ENCODE measurements at regions not wholly inside any gene's neighbourhood (a gene's known extent, or its start where the extent isn't known, plus 50 kb on each side); places are given as distances from the start of the nearest gene placed in this dataset.
"Not testable (repeated sequence)": the region's sequence is repeated elsewhere in the genome, so short reads cannot be mapped to it uniquely, and the experiment has no call there.

DNA sequence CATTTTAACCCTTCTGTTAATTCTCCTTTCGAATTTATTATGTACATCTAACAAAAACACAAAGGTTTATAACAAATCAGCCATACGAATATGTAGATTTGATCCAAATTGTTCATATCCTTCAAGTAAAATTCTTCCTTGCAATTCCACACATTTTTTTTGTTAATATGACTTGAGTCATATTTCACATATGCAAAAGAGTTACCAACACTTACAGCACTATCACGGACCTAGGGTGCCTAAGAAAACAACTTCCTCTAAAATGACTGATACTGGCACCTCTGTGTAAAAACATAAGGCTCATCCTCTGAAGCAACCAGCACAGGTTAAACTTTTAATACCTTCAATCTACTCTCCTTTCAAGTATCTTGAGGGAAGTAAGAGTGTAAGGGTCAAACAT is 451.8 kb downstream of the SEMA3D start:
- no peak overlapping the region for H3K27ac ChIP-seq
- no peak overlapping the region for H3K4me3 ChIP-seq
- POLR2A ChIA-PET = no interaction called here
- ATAC-seq = no peak
- TF ChIP-seq E2F6 (IDR thresholded peaks at IDR 0.05; ENCODE audit: borderline replicate concordance, low read depth) = no peak
- TF ChIP-seq CBX8 (IDR thresholded peaks at IDR 0.05) = no peak
- TF ChIP-seq HDAC2 (IDR thresholded peaks at IDR 0.05) = no peak
- TF ChIP-seq RAD21 (conservative IDR thresholded peaks at IDR 0.05 in 1 of 2, IDR thresholded peaks at IDR 0.05 in 1 of 2) = no peak
- TF ChIP-seq, protein P1, sequence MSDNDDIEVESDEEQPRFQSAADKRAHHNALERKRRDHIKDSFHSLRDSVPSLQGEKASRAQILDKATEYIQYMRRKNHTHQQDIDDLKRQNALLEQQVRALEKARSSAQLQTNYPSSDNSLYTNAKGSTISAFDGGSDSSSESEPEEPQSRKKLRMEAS (IDR thresholded peaks at IDR 0.05) = no peak
- TF ChIP-seq HMGXB4 (CRISPR knock-in tag; IDR thresholded peaks at IDR 0.05; ENCODE audit: borderline replicate concordance) = no peak
- TF ChIP-seq MAFK (IDR thresholded peaks at IDR 0.05; ENCODE audit: partially characterized antibody) = no peak
- no peak for TF ChIP-seq MYC (IDR thresholded peaks at IDR 0.05; ENCODE audit: borderline replicate concordance, low read length)
- no peak for TF ChIP-seq ATOH8 (CRISPR knock-in tag; IDR thresholded peaks at IDR 0.05; ENCODE audit: low read depth)
- TF ChIP-seq PHF8 (IDR thresholded peaks at IDR 0.05; ENCODE audit: borderline replicate concordance, low read depth) = no peak
- 0 out of 3 replicates have a peak, but pooled peaks cover 3% of the 10 kb centered on the region for H3K9me3 ChIP-seq
- CTCF ChIA-PET = no interaction called here
- no peak for FAIRE-seq
- H3K4me2 ChIP-seq = no peak overlapping the region
- DNase-seq (ENCODE audit: low read depth in 1 of 2, low spot score in 1 of 2) = no peak
- WGBS (ENCODE audit: missing lambda C conversion rate) = 53% methylated on average over 3 of the region's 3 CpGs
- no peaks in the 10 kb centered on the region for H3K4me1 ChIP-seq

DNA sequence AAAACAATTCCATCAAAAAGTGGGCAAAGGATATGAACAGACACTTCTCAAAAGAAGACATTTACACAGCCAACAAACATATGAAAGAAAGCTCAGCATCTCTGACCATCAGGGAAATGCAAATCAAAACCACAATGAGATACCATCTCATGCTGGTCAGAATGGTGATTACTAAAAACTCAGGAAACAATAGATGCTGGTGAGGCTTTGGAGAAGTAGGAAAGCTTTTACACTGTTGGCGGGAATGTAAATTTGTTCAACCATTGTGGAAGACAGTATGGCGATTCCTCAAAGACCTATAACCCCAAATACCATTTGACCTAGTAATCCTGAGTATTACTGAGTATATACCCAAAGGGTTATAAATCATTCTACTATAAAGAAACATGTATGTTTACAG is 452.9 kb downstream of the SEMA3D start:
- H3K4me2 ChIP-seq; DNase-seq (ENCODE audit: low read depth in 1 of 2, low spot score in 1 of 2); H3K9me3 ChIP-seq; CTCF ChIA-PET; H3K4me3 ChIP-seq; FAIRE-seq; ATAC-seq; H3K4me1 ChIP-seq; H3K27ac ChIP-seq; POLR2A ChIA-PET: not testable (repeated sequence)
- WGBS (ENCODE audit: missing lambda C conversion rate) = 74% methylated on average over 2 of the region's 2 CpGs

DNA sequence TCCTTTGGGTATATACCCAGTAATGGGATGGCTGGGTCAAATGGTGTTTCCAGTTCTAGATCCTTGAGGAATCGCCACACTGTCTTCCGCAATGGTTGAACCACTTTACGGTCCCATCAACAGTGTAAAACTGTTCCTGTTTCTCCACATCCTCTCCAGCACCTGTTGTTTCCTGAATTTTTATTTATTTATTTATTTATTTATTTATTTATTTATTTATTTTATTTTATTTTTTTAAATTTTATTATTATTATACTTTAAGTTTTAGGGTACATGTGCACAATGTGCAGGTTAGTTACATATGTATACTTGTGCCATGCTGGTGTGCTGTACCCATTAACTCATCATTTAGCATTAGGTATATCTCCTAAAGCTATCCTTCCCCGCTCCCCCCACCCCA is 456.0 kb downstream of the SEMA3D start:
- H3K4me2 ChIP-seq; POLR2A ChIA-PET; H3K27ac ChIP-seq; DNase-seq (ENCODE audit: low read depth in 1 of 2, low spot score in 1 of 2); H3K4me1 ChIP-seq; FAIRE-seq; H3K9me3 ChIP-seq; CTCF ChIA-PET; ATAC-seq; H3K4me3 ChIP-seq: not testable (repeated sequence)
- WGBS (ENCODE audit: missing lambda C conversion rate) = 89% methylated on average over 4 of the region's 4 CpGs
- peak; percentile 48 for TF ChIP-seq ZC3H11A (IDR thresholded peaks at IDR 0.05)

GRCh38 chr7:84729284-84729683 is 457.6 kb downstream of the SEMA3D start:
- no peak overlapping the region for H3K4me3 ChIP-seq
- CTCF ChIA-PET = no interaction called here
- DNase-seq (ENCODE audit: low read depth in 1 of 2, low spot score in 1 of 2) (peak in 1 of 2 experiments; percentile 15), ATAC-seq (peak in 1 of 2 experiments; percentile 34; a peak in 2 of 6 replicates), FAIRE-seq (no peak)
- H3K4me1 ChIP-seq = no peaks in the 10 kb centered on the region
- POLR2A ChIA-PET = no interaction called here
- peak; percentile 35; the same call in 1 of the 2 replicates for TF ChIP-seq RFX5 (IDR thresholded peaks at IDR 0.05)
- no peak for TF ChIP-seq JUN (IDR thresholded peaks at IDR 0.05)
- H3K4me2 ChIP-seq = no peak overlapping the region
- no peak overlapping the region for H3K27ac ChIP-seq
- H3K9me3 ChIP-seq = 0 out of 3 replicates have a peak, but pooled peaks cover 3% of the 10 kb centered on the region
- 18% methylated on average over 1 of the region's 1 CpG for WGBS (ENCODE audit: missing lambda C conversion rate)

DNA sequence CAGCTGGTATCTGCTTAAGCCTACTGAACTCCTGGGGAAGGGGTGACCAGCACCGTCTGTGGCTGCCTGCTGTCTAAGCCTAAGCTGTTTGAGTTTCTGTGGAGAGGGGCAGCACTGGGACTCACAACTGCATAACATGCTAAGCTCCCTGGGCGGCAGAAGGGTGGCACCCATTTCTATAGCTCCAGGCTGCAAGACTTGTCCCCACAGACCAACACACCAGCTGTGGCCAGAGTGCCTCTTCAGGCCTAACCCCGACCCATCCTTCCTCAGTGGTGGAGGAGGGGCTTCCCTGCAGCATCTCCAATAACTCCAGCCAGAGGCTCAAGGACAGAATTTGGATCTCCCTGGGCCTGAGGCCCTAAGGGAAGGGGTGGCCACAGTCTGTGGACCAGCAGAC is 464.1 kb downstream of the SEMA3D start:
- ChIA-PET CTCF (no interaction called here), POLR2A (no interaction called here)
- Histone ChIP-seq H3K9me3 (no peaks in the 10 kb centered on the region), H3K4me2 (no peak overlapping the region), H3K4me1 (0 out of 3 replicates have a peak, but pooled peaks cover 3% of the 10 kb centered on the region), H3K27ac (no peak overlapping the region), H3K4me3 (no peak overlapping the region)
- DNase-seq (ENCODE audit: low read depth in 1 of 2, low spot score in 1 of 2) (no peak), FAIRE-seq (no peak), ATAC-seq (no peak)
- TF ChIP-seq ATOH8 (CRISPR knock-in tag; IDR thresholded peaks at IDR 0.05; ENCODE audit: low read depth) (no peak), REST (IDR thresholded peaks at IDR 0.05) (no peak)
- 83% methylated on average over 3 of the region's 3 CpGs for WGBS (ENCODE audit: missing lambda C conversion rate)
